Left lung (tissue), 4 donors: ENCODE measurements at regions not wholly inside any gene's neighbourhood (a gene's known extent, or its start where the extent isn't known, plus 50 kb on each side); places are given as distances from the start of the nearest gene placed in this dataset.

ENCODE experiments used
- ATAC-seq: fragments of 200-7000 bp; cut with Tn5 transposase; one replicate; pipeline ENCODE4 v1.9.1; 2020; ENCODE audit warnings: moderate library complexity
- DNase-seq, 4 donors: peaks; one replicate each; pipeline ENCODE4 v3.0.0-alpha.2; 2013 to 2020
- H3K27ac ChIP-seq, 2 donors: fragments of 200-600 bp; sonication (generic) in 1 of 2; one replicate each; pipeline versions ENCODE4 v1.5.0 to v1.8.0; 2020 to 2021
- H3K27me3 ChIP-seq, 2 donors: fragments of 200-600 bp; sonication (generic) in 1 of 2; one replicate each; pipeline versions ENCODE4 v1.5.0 to v1.8.0; 2020 to 2021
- H3K36me3 ChIP-seq, 2 donors: fragments of 200-600 bp; sonication (generic) in 1 of 2; one replicate each; pipeline versions ENCODE4 v1.5.0 to v1.8.0; 2020 to 2021
- H3K4me1 ChIP-seq, 2 donors: fragments of 200-600 bp; one replicate each; pipeline ENCODE4 v1.8.0; 2021
- H3K4me3 ChIP-seq, 2 donors: fragments of 200-600 bp; sonication (generic) in 1 of 2; one replicate each; pipeline versions ENCODE4 v1.5.0 to v1.8.0; 2020 to 2021; ENCODE audit warnings: mild to moderate bottlenecking in 1 of 2
- H3K9me3 ChIP-seq, 2 donors: fragments of 200-600 bp; sonication (generic) in 1 of 2; one replicate each; pipeline versions ENCODE4 v1.5.0 to v1.8.0; 2020 to 2021
- CTCF ChIP-seq, 2 donors: fragments of 200-600 bp; sonication (generic) in 1 of 2; IDR thresholded peaks; one replicate each; pipeline versions ENCODE4 v1.5.0 to v1.8.0; 2021; ENCODE audit warnings: antibody characterized with exemption in 2 of 2
- intact Hi-C, 2 donors: fragments of 100-400 bp; cut with DNase I; formaldehyde crosslinking; loops; one replicate each; pipeline versions ENCODE4 v1.11.2 to v1.14.2; 2022
- donor health status: DM: no; HTN: yes; CAD: no.
- donor health status: DM: no; HTN: no; CAD: no.

DNA sequence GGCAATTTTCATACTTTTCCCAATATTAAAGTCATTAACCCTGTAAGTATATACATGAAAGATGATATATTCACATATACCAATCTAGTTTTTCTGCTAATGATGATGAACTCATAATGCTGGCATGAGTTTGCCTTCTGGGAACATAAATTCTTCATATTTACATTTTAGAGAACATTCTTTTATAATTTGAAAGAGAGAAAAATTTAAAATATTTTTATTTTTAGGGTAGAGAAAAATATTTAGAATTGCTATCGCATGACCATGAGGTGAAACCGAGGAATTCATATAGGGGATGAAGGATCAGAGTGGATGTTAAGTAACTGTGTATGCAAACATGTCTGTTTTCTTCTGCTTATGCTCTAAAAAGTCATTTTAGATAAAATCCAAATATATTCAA, 825.3 kb upstream of the FLRT2 start:
- intact Hi-C loops, result no loop called here
- Histone ChIP-seq H3K4me3 (no peak overlapping the region), H3K27ac (no peak overlapping the region), H3K36me3 (no peaks in the 10 kb centered on the region), H3K4me1 (no peaks in the 10 kb centered on the region), H3K9me3 (peaks cover 0 to 2% of the 10 kb centered on the region in 2 donors), H3K27me3 (no peaks in the 10 kb centered on the region)
- TF ChIP-seq CTCF (IDR thresholded peaks at IDR 0.05), result no peak
- DNase-seq, result no peak
- no peak for ATAC-seq

- no peaks in the 10 kb centered on the region for H3K27me3 ChIP-seq
- no peaks in the 10 kb centered on the region for H3K9me3 ChIP-seq
- ATAC-seq (no peak), DNase-seq (no peak)
- no peak for TF ChIP-seq CTCF (IDR thresholded peaks at IDR 0.05)
- H3K4me3 ChIP-seq, result no peak overlapping the region
- H3K36me3 ChIP-seq, result no peaks in the 10 kb centered on the region
- H3K27ac ChIP-seq, result no peak overlapping the region
- no peaks in the 10 kb centered on the region for H3K4me1 ChIP-seq
- intact Hi-C loops, result no loop called here
These were observed 822.1 kb upstream of the FLRT2 start for GRCh38 chr14:84707830-84708229.

- intact Hi-C loops, result no loop called here
- DNase-seq (no peak), ATAC-seq (no peak)
- Histone ChIP-seq H3K4me3 (no peak overlapping the region), H3K36me3 (no peaks in the 10 kb centered on the region), H3K27ac (no peak overlapping the region), H3K4me1 (no peaks in the 10 kb centered on the region), H3K27me3 (no peaks in the 10 kb centered on the region), H3K9me3 (no peaks in the 10 kb centered on the region)
- TF ChIP-seq CTCF (IDR thresholded peaks at IDR 0.05), result no peak
These were observed 821.1 kb upstream of the FLRT2 start for GRCh38 chr14:84708865-84709264.

- no peaks in the 10 kb centered on the region for H3K36me3 ChIP-seq
- H3K27ac ChIP-seq, result no peak overlapping the region
- no peaks in the 10 kb centered on the region for H3K4me1 ChIP-seq
- DNase-seq (no peak), ATAC-seq (no peak)
- TF ChIP-seq CTCF (IDR thresholded peaks at IDR 0.05), result no peak
- intact Hi-C loops, result no loop called here
- no peak overlapping the region for H3K4me3 ChIP-seq
- no peaks in the 10 kb centered on the region for H3K27me3 ChIP-seq
- H3K9me3 ChIP-seq, result peaks cover 0 to 2% of the 10 kb centered on the region in 2 donors
These were observed 803.5 kb upstream of the FLRT2 start for GRCh38 chr14:84726471-84726870.

DNA sequence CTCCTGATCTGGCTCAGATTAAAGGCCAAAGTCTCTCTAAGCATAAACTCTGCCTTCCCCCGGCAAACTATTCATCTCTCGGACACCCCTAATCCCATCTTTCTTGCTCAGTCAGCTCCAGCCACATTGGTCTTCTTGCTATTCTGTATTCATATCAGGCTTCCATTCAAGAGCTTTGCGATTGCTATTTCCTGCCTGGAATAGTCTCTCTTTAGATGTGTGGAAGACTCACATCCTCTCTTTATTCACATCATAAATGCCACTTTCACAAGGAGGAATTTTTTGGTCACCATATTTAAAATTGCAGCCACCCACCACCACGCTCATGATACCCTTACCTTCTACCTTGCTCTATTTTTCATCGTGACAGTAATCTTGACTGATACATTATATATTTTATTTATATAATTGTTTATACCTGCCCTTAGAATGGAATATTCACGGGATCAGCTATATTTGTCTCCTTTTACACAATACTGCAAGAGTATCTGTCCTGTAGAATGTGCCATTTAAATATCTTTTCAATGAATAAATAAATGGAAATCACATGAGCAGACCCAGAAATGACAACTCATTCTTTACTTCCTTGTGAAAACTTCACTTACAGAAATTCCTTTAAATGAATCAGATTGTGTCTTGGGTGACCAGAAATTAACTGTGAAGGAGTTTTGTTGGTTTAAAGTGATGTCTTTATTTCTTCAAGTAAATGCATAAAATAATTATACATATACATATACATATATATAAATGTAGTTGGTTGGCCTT, 780.6 kb upstream of the FLRT2 start:
- TF ChIP-seq CTCF (IDR thresholded peaks at IDR 0.05), result no peak
- ATAC-seq (no peak), DNase-seq (no peak)
- Histone ChIP-seq H3K27ac (no peak overlapping the region), H3K9me3 (peaks cover 0 to 10% of the 10 kb centered on the region in 2 donors), H3K4me3 (no peak overlapping the region), H3K4me1 (no peaks in the 10 kb centered on the region), H3K27me3 (no peaks in the 10 kb centered on the region), H3K36me3 (no peaks in the 10 kb centered on the region)
- intact Hi-C loops, result no loop called here
